ENCODE measurements at regions not wholly inside any gene's neighbourhood (a gene's known extent, or its start where the extent isn't known, plus 50 kb on each side); places are given as distances from the start of the nearest gene placed in this dataset.
"Not testable (repeated sequence)": the region's sequence is repeated elsewhere in the genome, so short reads cannot be mapped to it uniquely, and the experiment has no call there.

- no peak for TF ChIP-seq ZBTB26 (tag by site-specific recombination; optimal IDR thresholded peaks at IDR 0.05)
- TF ChIP-seq, protein P1, sequence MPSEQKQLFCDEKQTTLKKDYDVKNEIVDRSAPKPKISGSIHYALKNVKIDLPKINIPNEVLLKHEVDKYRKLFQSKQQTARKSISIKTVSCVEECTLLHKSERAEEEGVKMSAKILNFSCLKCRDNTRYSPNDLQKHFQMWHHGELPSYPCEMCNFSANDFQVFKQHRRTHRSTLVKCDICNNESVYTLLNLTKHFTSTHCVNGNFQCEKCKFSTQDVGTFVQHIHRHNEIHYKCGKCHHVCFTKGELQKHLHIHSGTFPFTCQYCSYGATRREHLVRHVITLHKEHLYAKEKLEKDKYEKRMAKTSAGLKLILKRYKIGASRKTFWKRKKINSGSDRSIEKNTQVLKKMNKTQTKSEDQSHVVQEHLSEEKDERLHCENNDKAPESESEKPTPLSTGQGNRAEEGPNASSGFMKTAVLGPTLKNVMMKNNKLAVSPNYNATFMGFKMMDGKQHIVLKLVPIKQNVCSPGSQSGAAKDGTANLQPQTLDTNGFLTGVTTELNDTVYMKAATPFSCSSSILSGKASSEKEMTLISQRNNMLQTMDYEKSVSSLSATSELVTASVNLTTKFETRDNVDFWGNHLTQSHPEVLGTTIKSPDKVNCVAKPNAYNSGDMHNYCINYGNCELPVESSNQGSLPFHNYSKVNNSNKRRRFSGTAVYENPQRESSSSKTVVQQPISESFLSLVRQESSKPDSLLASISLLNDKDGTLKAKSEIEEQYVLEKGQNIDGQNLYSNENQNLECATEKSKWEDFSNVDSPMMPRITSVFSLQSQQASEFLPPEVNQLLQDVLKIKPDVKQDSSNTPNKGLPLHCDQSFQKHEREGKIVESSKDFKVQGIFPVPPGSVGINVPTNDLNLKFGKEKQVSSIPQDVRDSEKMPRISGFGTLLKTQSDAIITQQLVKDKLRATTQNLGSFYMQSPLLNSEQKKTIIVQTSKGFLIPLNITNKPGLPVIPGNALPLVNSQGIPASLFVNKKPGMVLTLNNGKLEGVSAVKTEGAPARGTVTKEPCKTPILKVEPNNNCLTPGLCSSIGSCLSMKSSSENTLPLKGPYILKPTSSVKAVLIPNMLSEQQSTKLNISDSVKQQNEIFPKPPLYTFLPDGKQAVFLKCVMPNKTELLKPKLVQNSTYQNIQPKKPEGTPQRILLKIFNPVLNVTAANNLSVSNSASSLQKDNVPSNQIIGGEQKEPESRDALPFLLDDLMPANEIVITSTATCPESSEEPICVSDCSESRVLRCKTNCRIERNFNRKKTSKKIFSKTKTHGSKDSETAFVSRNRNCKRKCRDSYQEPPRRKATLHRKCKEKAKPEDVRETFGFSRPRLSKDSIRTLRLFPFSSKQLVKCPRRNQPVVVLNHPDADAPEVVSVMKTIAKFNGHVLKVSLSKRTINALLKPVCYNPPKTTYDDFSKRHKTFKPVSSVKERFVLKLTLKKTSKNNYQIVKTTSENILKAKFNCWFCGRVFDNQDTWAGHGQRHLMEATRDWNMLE (tag by site-specific recombination; conservative IDR thresholded peaks at IDR 0.05; ENCODE audit: low read depth), result no peak
- no peak for TF ChIP-seq ZNF843 (tag by site-specific recombination; IDR thresholded peaks at IDR 0.05)
- no peak for TF ChIP-seq GLI4 (tag by site-specific recombination; IDR thresholded peaks at IDR 0.05)
- no peak for TF ChIP-seq ZBTB7A (tag by site-specific recombination; IDR thresholded peaks at IDR 0.05; ENCODE audit: low read depth)
Observed at GRCh38 chr4:167873496-167873895, 218.8 kb upstream of the ANXA10 start (continued).

DNA sequence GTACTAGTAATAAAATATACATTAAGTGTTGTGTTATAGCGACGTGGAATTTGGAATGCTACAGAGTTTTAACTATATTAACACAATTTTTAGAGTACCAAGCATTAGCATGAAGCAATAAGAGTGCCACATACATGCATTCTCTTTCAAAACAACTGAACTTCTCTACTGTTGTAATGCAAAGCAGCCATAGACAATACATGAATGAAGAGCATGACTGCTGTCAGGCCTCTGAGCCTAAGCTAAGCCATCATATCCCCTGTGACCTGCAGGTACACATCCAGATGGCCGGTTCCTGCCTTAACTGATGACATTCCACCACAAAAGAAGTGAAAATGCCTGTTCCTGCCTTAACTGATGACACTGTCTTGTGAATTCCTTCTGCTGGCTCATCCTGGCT, 216.2 kb upstream of the ANXA10 start:
- H3K4me3 ChIP-seq (ENCODE audit: low read depth, low read length); H3K36me3 ChIP-seq (ENCODE audit: control insufficient read depth in 2 of 2, insufficient read depth in 1 of 2, low read length in 2 of 2); CTCF ChIA-PET; H3K9me3 ChIP-seq (ENCODE audit: control insufficient read depth, insufficient read depth, low read depth, low read length); POLR2A ChIA-PET; H3K27ac ChIP-seq (ENCODE audit: extremely low read depth, low read depth, low read length); H3K4me1 ChIP-seq (ENCODE audit: control insufficient read depth, insufficient read depth, low read length): not testable (repeated sequence)

- CTCF ChIA-PET; POLR2A ChIA-PET; H3K27ac ChIP-seq (ENCODE audit: extremely low read depth, low read depth, low read length); H3K36me3 ChIP-seq (ENCODE audit: control insufficient read depth in 2 of 2, insufficient read depth in 1 of 2, low read length in 2 of 2); H3K4me3 ChIP-seq (ENCODE audit: low read depth, low read length); H3K4me1 ChIP-seq (ENCODE audit: control insufficient read depth, insufficient read depth, low read length); H3K9me3 ChIP-seq (ENCODE audit: control insufficient read depth, insufficient read depth, low read depth, low read length): not testable (repeated sequence)
Observed at GRCh38 chr4:167877826-167878225, 214.5 kb upstream of the ANXA10 start.

DNA sequence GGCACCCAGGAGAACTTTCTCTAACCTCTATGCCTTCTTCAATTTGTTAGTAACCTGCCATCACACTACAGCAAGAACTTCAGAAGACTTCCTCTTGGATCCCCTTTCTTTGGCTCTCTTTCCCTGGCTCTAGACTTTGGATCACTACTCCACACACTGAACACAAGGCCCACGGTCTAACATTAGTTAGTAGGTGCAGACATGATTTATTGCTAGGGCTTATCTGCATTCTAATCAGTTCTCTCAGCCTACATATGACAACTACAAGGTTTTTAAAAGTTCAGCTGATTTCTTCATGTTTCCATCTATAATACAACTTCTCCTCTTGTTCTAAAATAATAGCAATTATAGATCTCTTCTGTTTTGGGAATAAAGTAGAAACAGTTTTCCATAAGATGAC, 209.1 kb upstream of the ANXA10 start:
- Histone ChIP-seq H3K36me3 (ENCODE audit: control insufficient read depth in 2 of 2, insufficient read depth in 1 of 2, low read length in 2 of 2) (no peaks in the 10 kb centered on the region), H3K9me3 (ENCODE audit: control insufficient read depth, insufficient read depth, low read depth, low read length) (no peaks in the 10 kb centered on the region), H3K4me1 (ENCODE audit: control insufficient read depth, insufficient read depth, low read length) (no peaks in the 10 kb centered on the region), H3K27ac (ENCODE audit: extremely low read depth, low read depth, low read length) (no peak overlapping the region), H3K4me3 (ENCODE audit: low read depth, low read length) (no peak overlapping the region)
- ChIA-PET CTCF (no interaction called here), POLR2A (no interaction called here)
- TF ChIP-seq ZNF211 (tag by site-specific recombination; IDR thresholded peaks at IDR 0.05; ENCODE audit: low read depth), result no peak
- TF ChIP-seq ZNF843 (tag by site-specific recombination; IDR thresholded peaks at IDR 0.05), result no peak
- no peak for TF ChIP-seq ZNF529 (tag by site-specific recombination; IDR thresholded peaks at IDR 0.05; ENCODE audit: insufficient replicate concordance)
- TF ChIP-seq ZNF664 (tag by site-specific recombination; IDR thresholded peaks at IDR 0.05), result no peak
- TF ChIP-seq ZNF560 (tag by site-specific recombination; IDR thresholded peaks at IDR 0.05; ENCODE audit: borderline replicate concordance), result no peak
- TF ChIP-seq ZNF571 (tag by site-specific recombination; IDR thresholded peaks at IDR 0.05), result no peak
- no peak for TF ChIP-seq ZNF707 (tag by site-specific recombination; IDR thresholded peaks at IDR 0.05)
- TF ChIP-seq ZFP69B (tag by site-specific recombination; IDR thresholded peaks at IDR 0.05), result no peak
- TF ChIP-seq ZNF521 (tag by site-specific recombination; IDR thresholded peaks at IDR 0.05), result no peak
- TF ChIP-seq, protein P2, sequence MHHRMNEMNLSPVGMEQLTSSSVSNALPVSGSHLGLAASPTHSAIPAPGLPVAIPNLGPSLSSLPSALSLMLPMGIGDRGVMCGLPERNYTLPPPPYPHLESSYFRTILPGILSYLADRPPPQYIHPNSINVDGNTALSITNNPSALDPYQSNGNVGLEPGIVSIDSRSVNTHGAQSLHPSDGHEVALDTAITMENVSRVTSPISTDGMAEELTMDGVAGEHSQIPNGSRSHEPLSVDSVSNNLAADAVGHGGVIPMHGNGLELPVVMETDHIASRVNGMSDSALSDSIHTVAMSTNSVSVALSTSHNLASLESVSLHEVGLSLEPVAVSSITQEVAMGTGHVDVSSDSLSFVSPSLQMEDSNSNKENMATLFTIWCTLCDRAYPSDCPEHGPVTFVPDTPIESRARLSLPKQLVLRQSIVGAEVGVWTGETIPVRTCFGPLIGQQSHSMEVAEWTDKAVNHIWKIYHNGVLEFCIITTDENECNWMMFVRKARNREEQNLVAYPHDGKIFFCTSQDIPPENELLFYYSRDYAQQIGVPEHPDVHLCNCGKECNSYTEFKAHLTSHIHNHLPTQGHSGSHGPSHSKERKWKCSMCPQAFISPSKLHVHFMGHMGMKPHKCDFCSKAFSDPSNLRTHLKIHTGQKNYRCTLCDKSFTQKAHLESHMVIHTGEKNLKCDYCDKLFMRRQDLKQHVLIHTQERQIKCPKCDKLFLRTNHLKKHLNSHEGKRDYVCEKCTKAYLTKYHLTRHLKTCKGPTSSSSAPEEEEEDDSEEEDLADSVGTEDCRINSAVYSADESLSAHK (tag by site-specific recombination; IDR thresholded peaks at IDR 0.05), result no peak
- no peak for TF ChIP-seq ZNF423 (tag by site-specific recombination; IDR thresholded peaks at IDR 0.05)
- no peak for TF ChIP-seq ZNF514 (tag by site-specific recombination; IDR thresholded peaks at IDR 0.05)
- no peak for TF ChIP-seq SP7 (tag by site-specific recombination; IDR thresholded peaks at IDR 0.05)
- no peak for TF ChIP-seq ZNF214 (tag by site-specific recombination; IDR thresholded peaks at IDR 0.05; ENCODE audit: borderline replicate concordance)
- TF ChIP-seq ZNF175 (tag by site-specific recombination; IDR thresholded peaks at IDR 0.05), result no peak
- TF ChIP-seq, protein P3, sequence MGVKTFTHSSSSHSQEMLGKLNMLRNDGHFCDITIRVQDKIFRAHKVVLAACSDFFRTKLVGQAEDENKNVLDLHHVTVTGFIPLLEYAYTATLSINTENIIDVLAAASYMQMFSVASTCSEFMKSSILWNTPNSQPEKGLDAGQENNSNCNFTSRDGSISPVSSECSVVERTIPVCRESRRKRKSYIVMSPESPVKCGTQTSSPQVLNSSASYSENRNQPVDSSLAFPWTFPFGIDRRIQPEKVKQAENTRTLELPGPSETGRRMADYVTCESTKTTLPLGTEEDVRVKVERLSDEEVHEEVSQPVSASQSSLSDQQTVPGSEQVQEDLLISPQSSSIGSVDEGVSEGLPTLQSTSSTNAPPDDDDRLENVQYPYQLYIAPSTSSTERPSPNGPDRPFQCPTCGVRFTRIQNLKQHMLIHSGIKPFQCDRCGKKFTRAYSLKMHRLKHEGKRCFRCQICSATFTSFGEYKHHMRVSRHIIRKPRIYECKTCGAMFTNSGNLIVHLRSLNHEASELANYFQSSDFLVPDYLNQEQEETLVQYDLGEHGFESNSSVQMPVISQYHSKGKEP (tag by site-specific recombination; IDR thresholded peaks at IDR 0.05), result no peak
